GM18498 (cell line): ENCODE measurements at regions not wholly inside any gene's neighbourhood (a gene's known extent, or its start where the extent isn't known, plus 50 kb on each side); places are given as distances from the start of the nearest gene placed in this dataset.
"Not testable (repeated sequence)": the region's sequence is repeated elsewhere in the genome, so short reads cannot be mapped to it uniquely, and the experiment has no call there.

Source experiments
- ATAC-seq: cut with Tn5 transposase; IDR thresholded peaks from one replicate; pipeline ENCODE4 v1.9.1; 2021; ENCODE audit warnings: mild to moderate bottlenecking, moderate library complexity; ENCODE audit not compliant: unreplicated experiment

- ATAC-seq = no peak
Observed at GRCh38 chr11:92122561-92122960, 102.1 kb upstream of the FAT3 start.

GRCh38 chr11:92111287-92111686, 113.3 kb upstream of the FAT3 start:
- no peak for ATAC-seq

GRCh38 chr11:92109466-92109865, 115.2 kb upstream of the FAT3 start:
- ATAC-seq = no peak

- ATAC-seq = no peak
Observed at GRCh38 chr11:92107331-92107730, 117.3 kb upstream of the FAT3 start.

- no peak for ATAC-seq
Observed at GRCh38 chr11:92104349-92104748, 120.3 kb upstream of the FAT3 start.

- ATAC-seq = no peak
Observed at GRCh38 chr11:92101920-92102319, 122.7 kb upstream of the FAT3 start.

GRCh38 chr11:92099183-92099582, 125.4 kb upstream of the FAT3 start:
- no peak for ATAC-seq

- no peak for ATAC-seq
Observed at GRCh38 chr11:92098172-92098571, 126.4 kb upstream of the FAT3 start.

- ATAC-seq = no peak
Observed at GRCh38 chr11:92087725-92088537, 136.7 kb upstream of the FAT3 start.

- ATAC-seq = no peak
Observed at GRCh38 chr11:92083123-92083522, 141.5 kb upstream of the FAT3 start.

- ATAC-seq = no peak
Observed at GRCh38 chr11:92082652-92083051, 142.0 kb upstream of the FAT3 start.

GRCh38 chr11:92074498-92074897, 150.1 kb upstream of the FAT3 start:
- ATAC-seq = not testable (repeated sequence)

GRCh38 chr11:92071660-92072059, 153.0 kb upstream of the FAT3 start:
- no peak for ATAC-seq

- no peak for ATAC-seq
Observed at GRCh38 chr11:92070026-92070889, 154.4 kb upstream of the FAT3 start.

- ATAC-seq = no peak
Observed at GRCh38 chr11:92067016-92067415, 157.6 kb upstream of the FAT3 start.

- ATAC-seq = no peak
Observed at GRCh38 chr11:92061456-92062062, 163.1 kb upstream of the FAT3 start.

GRCh38 chr11:92057849-92058442, 166.7 kb upstream of the FAT3 start:
- no peak for ATAC-seq

- ATAC-seq = no peak
Observed at GRCh38 chr11:92053216-92053615, 171.4 kb upstream of the FAT3 start.

- ATAC-seq = no peak
Observed at GRCh38 chr11:92050305-92050704, 174.3 kb upstream of the FAT3 start.

GRCh38 chr11:92048415-92048814, 176.2 kb upstream of the FAT3 start:
- no peak for ATAC-seq

- ATAC-seq = no peak
Observed at GRCh38 chr11:92046103-92046502, 178.5 kb upstream of the FAT3 start.
